HepG2 (cell line): ENCODE measurements at regions not wholly inside any gene's neighbourhood (a gene's known extent, or its start where the extent isn't known, plus 50 kb on each side); places are given as distances from the start of the nearest gene placed in this dataset.

Source experiments
- ADNP ChIP-seq: sonication (generic); formaldehyde crosslinking; IDR thresholded peaks from 2 replicates; pipeline ENCODE4 v1.4.0; 2020; ENCODE audit warnings: missing genetic modification reagents
- ELF4 ChIP-seq: sonication (generic); formaldehyde crosslinking; IDR thresholded peaks from 2 replicates; pipeline ENCODE4 v1.5.0; 2020; ENCODE audit warnings: missing genetic modification reagents, mild to moderate bottlenecking, moderate library complexity, borderline replicate concordance
- MAFF ChIP-seq: IDR thresholded peaks from 2 replicates; pipeline ENCODE4 v1.6.1; 2011; ENCODE audit warnings: low read depth, low read length, improper control_type of control experiment
- MTA3 ChIP-seq: sonication (generic); formaldehyde crosslinking; IDR thresholded peaks from 2 replicates; pipeline ENCODE4 v1.4.0; 2020; ENCODE audit warnings: missing genetic modification reagents
- NFYC ChIP-seq: IDR thresholded peaks from 2 replicates; pipeline ENCODE4 v1.6.1; 2016; ENCODE audit warnings: missing genetic modification reagents, missing compliant biosample characterization
- PTBP1 ChIP-seq: fragments of 200-400 bp; formaldehyde crosslinking; IDR thresholded peaks from 2 replicates; pipeline ENCODE4 v1.6.1; 2018; ENCODE audit warnings: low read length, low read depth; ENCODE audit not compliant: poor library complexity, severe bottlenecking
- RBM22 ChIP-seq: fragments of 200-400 bp; formaldehyde crosslinking; optimal IDR thresholded peaks from 2 replicates; pipeline ENCODE3; 2017; ENCODE audit warnings: mild to moderate bottlenecking, low read length, moderate library complexity
- SSRP1 ChIP-seq: IDR thresholded peaks from 2 replicates; pipeline ENCODE4 v1.6.1; 2016; ENCODE audit warnings: control low read depth
- STAG1 ChIP-seq: sonication (generic); formaldehyde crosslinking; IDR thresholded peaks from 2 replicates; pipeline ENCODE4 v1.4.0; 2020; ENCODE audit warnings: missing genetic modification reagents
- ZFP82 ChIP-seq: sonication (generic); formaldehyde crosslinking; IDR thresholded peaks from 2 replicates; pipeline ENCODE4 v1.5.1; 2020; ENCODE audit warnings: mild to moderate bottlenecking, missing genetic modification reagents, borderline replicate concordance
- TF ChIP-seq, protein P1 (sequence below): sonication (generic); formaldehyde crosslinking; IDR thresholded peaks from 2 replicates; pipeline ENCODE4 v1.5.0; 2020; ENCODE audit warnings: missing genetic modification reagents
- TF ChIP-seq, protein P2 (sequence below): sonication (generic); formaldehyde crosslinking; IDR thresholded peaks from 2 replicates; pipeline ENCODE4 v1.5.1; 2020; ENCODE audit warnings: missing genetic modification reagents, mild to moderate bottlenecking, borderline replicate concordance
- TF ChIP-seq, protein P3 (sequence below): sonication (generic); formaldehyde crosslinking; IDR thresholded peaks from 2 replicates; pipeline ENCODE4 v1.5.0; 2020; ENCODE audit warnings: mild to moderate bottlenecking, missing genetic modification reagents, moderate library complexity
- TF ChIP-seq, protein P4 (sequence below): sonication (generic); formaldehyde crosslinking; IDR thresholded peaks from 2 replicates; pipeline ENCODE4 v1.4.0; 2020; ENCODE audit warnings: missing genetic modification reagents

DNA sequence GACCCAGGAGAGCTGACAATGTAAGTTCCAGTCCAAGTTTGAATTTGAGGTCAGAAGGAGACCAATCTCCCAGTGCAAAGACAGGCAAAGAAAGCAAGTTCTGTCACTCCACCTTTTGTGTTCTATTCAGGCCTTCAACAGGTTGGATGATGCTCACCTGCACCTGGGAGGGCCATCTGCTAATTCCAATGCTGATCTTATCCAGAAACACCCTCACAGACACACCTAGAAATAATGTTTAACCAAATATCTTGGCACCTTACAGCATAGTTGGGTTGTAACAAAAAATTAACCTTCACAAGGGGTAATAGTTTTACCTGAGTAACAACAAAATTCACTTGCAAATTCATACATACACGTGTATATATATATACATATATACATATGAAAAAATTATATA lies 190.8 kb downstream of the DIRAS2 start:
- TF ChIP-seq RBM22 (no peak), MTA3 (CRISPR knock-in tag) (no peak), STAG1 (CRISPR knock-in tag) (no peak), PTBP1 (no peak), SSRP1 (CRISPR knock-in tag) (no peak), MAFF (no peak), ADNP (CRISPR knock-in tag) (no peak), ELF4 (CRISPR knock-in tag) (no peak), NFYC (CRISPR knock-in tag) (no peak), ZFP82 (CRISPR knock-in tag) (no peak)
- TF ChIP-seq, protein P1, sequence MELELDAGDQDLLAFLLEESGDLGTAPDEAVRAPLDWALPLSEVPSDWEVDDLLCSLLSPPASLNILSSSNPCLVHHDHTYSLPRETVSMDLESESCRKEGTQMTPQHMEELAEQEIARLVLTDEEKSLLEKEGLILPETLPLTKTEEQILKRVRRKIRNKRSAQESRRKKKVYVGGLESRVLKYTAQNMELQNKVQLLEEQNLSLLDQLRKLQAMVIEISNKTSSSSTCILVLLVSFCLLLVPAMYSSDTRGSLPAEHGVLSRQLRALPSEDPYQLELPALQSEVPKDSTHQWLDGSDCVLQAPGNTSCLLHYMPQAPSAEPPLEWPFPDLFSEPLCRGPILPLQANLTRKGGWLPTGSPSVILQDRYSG, result no peak
- TF ChIP-seq, protein P2, sequence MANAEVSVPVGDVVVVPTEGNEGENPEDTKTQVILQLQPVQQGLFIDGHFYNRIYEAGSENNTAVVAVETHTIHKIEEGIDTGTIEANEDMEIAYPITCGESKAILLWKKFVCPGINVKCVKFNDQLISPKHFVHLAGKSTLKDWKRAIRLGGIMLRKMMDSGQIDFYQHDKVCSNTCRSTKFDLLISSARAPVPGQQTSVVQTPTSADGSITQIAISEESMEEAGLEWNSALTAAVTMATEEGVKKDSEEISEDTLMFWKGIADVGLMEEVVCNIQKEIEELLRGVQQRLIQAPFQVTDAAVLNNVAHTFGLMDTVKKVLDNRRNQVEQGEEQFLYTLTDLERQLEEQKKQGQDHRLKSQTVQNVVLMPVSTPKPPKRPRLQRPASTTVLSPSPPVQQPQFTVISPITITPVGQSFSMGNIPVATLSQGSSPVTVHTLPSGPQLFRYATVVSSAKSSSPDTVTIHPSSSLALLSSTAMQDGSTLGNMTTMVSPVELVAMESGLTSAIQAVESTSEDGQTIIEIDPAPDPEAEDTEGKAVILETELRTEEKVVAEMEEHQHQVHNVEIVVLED (CRISPR knock-in tag), result no peak
- TF ChIP-seq, protein P3, sequence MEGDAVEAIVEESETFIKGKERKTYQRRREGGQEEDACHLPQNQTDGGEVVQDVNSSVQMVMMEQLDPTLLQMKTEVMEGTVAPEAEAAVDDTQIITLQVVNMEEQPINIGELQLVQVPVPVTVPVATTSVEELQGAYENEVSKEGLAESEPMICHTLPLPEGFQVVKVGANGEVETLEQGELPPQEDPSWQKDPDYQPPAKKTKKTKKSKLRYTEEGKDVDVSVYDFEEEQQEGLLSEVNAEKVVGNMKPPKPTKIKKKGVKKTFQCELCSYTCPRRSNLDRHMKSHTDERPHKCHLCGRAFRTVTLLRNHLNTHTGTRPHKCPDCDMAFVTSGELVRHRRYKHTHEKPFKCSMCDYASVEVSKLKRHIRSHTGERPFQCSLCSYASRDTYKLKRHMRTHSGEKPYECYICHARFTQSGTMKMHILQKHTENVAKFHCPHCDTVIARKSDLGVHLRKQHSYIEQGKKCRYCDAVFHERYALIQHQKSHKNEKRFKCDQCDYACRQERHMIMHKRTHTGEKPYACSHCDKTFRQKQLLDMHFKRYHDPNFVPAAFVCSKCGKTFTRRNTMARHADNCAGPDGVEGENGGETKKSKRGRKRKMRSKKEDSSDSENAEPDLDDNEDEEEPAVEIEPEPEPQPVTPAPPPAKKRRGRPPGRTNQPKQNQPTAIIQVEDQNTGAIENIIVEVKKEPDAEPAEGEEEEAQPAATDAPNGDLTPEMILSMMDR (CRISPR knock-in tag), result no peak
- TF ChIP-seq, protein P4, sequence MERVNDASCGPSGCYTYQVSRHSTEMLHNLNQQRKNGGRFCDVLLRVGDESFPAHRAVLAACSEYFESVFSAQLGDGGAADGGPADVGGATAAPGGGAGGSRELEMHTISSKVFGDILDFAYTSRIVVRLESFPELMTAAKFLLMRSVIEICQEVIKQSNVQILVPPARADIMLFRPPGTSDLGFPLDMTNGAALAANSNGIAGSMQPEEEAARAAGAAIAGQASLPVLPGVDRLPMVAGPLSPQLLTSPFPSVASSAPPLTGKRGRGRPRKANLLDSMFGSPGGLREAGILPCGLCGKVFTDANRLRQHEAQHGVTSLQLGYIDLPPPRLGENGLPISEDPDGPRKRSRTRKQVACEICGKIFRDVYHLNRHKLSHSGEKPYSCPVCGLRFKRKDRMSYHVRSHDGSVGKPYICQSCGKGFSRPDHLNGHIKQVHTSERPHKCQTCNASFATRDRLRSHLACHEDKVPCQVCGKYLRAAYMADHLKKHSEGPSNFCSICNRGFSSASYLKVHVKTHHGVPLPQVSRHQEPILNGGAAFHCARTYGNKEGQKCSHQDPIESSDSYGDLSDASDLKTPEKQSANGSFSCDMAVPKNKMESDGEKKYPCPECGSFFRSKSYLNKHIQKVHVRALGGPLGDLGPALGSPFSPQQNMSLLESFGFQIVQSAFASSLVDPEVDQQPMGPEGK (CRISPR knock-in tag), result no peak
